HG03575 (cell line): ENCODE measurements at regions not wholly inside any gene's neighbourhood (a gene's known extent, or its start where the extent isn't known, plus 50 kb on each side); places are given as distances from the start of the nearest gene placed in this dataset.
"Not testable (repeated sequence)": the region's sequence is repeated elsewhere in the genome, so short reads cannot be mapped to it uniquely, and the experiment has no call there.

ENCODE experiments used
- ATAC-seq: cut with Tn5 transposase; IDR thresholded peaks from one replicate; pipeline ENCODE4 v1.9.1; 2021; ENCODE audit not compliant: unreplicated experiment, insufficient number of reproducible peaks, low FRiP score; ENCODE audit errors: extremely low read depth

- ATAC-seq: no peak
Observed at GRCh38 chrX:25442499-25442898, 426.7 kb upstream of the ARX start.

GRCh38 chrX:25433307-25433706, 417.5 kb upstream of the ARX start:
- ATAC-seq: no peak

- no peak for ATAC-seq
Observed at GRCh38 chrX:25432396-25432795, 416.6 kb upstream of the ARX start.

DNA sequence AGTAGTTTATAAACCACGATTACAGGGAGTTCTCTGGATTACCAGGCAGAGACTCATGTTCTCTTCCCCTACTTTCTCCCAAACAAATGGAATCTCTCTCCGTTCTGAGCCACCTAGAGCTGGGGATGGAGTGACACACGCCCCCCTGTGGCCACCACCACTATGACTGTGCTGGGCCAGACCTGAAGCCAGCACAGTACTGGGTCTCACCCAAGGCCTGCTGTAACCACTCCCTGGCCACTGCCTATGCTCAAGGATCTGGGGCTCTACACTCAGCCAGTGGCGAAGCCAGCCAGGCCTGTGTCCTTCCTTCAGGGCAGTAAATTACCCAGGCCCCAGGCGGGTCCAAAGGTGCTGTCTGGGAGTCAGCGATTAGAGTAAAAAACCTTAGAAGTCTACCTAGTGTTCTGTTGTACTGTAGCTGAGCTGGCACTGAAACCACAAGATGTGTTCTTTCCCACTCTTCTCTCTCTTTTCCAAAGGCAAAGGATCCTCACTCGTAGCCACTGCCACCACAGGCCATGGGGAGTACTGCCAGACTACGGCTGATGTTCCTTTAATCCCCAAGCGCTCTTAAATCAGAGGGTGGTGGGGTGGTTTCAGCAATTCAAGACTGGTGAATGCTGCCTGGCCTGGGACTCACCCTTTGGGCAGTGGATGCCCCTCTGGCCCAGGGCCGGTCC, 412.2 kb upstream of the ARX start:
- ATAC-seq: no peak

DNA sequence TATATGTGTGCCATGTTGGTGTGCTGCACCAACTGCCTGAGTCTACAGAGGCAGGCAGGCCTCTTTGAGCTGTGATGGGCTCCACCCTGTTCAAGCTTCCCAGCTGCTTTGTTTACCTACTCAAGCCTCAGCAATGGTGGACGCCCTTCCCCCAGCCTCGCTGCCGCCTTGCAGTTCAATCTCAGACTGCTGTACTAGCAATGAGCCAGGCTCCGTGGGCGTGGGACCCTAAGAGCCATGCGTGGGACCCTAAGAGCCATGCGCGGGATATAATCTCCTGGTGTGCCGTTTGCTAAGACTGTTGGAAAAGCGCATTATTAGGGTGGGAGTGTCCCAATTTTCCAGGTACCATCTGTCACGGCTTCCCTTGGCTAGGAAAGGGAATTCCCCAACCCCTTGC, 388.4 kb upstream of the ARX start:
- ATAC-seq: not testable (repeated sequence)

- no peak for ATAC-seq
Observed at GRCh38 chrX:25389266-25389665, 373.5 kb upstream of the ARX start.

GRCh38 chrX:25383196-25383595, 367.4 kb upstream of the ARX start:
- no peak for ATAC-seq

DNA sequence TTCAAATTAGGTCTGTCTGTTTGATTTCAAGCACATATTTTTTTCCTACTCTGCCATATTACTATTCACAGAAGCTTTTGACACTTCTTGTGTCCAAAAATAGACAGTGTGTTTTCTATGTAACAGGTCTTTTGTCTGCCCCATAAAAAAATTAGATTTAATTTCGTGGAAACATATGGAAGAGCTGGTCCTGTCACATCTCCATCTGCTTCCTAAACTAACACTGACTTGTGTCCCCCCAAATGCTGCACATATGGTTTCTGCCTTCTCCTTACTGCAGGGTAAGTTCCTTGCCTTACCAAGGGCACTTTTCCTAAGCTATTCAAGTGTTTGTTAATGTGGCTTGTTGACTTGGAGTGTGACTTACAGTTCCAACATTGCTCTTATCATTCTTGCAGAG, 340.7 kb upstream of the ARX start:
- no peak for ATAC-seq

DNA sequence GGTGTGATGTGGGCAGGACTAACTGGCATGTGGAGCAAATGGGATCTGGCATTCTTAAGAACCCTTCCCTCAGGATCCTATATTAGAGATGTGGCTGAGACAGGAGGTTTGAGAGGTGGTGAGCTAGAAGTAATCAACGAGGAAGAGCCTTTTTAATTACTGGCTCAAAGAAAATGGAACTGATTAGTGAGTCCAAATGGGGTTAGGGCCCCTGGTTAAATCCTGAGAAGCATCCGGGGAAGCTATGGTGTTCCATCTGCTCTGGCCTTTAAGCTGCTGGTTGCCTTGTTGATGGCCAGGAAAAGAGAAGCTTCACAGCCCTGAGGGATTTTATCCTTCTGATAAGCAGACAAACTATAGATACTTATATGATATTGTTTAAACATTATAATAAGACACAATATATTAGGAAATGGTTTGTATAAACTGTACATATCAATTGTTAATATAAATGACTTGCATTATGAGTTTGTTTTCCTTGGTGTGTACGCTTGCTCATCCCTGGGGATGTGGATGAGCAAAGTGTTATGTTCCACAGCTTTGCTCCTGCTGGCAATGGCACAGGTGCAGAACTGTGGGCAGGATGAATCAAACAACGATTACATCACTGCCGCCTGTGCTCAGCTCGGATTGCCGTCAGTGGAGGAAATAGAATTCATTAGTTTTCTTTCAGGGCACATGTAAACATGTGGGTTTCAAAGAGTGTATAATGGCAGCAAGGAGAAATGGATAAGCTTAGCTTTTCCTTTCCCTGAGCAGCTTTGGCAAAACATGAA, 328.6 kb upstream of the ARX start:
- ATAC-seq: no peak

DNA sequence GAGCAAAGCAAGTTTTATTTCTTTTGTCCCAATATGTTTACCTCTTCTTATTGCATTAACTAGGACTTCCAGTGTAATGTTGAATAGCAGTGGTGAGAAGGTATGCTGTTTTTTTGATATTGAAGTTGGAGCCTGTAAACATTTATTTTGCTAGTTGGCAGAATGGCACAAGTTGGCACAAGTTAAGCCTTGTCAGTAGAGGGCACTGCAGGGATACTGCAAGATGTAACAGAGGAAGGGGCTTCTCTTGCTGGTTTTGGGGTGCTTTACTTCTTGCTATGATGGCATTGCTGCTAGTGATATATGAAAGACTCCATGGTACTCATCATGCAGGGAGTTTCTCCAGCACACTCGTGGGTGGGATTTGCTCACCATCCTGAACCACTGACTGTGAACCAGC, 327.3 kb upstream of the ARX start:
- no peak for ATAC-seq

GRCh38 chrX:25337841-25338240, 322.1 kb upstream of the ARX start:
- ATAC-seq: no peak

- no peak for ATAC-seq
Observed at GRCh38 chrX:25300994-25301393, 285.2 kb upstream of the ARX start.

DNA sequence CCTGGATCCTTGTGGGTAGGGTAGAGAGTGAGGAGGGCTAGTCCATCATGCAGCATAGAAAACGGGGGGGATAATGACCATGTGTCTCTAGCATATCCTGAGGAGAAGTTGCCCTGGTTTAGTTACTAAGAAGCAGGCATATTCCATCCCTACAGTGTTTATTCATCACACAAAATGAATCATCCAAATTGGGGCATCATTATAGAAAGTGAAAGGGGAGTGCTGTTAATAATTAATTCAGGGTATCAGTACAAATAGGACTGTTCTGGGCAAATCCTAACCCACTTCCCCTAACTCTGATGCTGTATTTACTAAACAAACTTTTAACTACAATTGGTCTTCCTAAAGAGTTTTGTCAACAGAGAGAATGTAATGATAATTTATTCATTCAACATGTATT, 281.1 kb upstream of the ARX start:
- no peak for ATAC-seq

DNA sequence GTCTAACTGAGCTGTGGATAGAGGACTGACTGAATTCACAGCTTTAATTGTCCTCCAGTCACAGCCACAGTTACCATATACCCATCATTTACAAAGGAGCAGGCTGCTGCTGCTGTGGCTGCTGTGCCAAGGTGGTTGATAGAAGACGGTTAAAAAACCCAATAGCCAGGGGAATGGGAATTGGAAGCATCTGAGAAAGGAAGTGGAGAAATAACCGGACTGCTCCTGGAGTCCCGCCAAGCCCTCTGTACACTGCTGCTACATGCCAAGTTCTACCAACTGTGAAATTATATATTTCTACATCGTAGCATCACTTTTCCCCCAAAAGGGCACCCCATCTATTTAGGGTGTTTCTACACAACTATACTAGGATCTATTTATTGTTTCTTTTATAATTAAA, 279.7 kb upstream of the ARX start:
- no peak for ATAC-seq

GRCh38 chrX:25290132-25290531, 274.4 kb upstream of the ARX start:
- ATAC-seq: no peak

GRCh38 chrX:25288676-25289075, 272.9 kb upstream of the ARX start:
- ATAC-seq: no peak

DNA sequence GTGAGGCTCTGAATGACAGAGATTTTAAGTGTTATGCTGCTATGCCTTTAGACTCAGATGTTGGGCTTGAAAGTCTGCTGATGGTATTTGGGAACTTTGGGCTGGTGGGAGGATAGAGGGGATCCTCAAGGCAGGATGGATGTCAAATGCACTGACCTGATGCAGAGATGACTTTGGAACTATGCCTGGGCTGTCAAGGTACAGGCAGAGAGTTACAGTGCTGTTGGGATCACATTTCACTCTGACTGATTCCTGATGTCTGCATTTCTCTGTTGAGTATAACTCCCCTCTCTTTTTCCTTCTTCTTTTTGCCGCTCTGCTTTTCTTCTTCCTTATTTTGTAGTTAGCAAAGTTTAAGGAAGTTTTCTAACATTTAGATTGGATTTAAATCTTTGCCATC, 271.8 kb upstream of the ARX start:
- no peak for ATAC-seq

DNA sequence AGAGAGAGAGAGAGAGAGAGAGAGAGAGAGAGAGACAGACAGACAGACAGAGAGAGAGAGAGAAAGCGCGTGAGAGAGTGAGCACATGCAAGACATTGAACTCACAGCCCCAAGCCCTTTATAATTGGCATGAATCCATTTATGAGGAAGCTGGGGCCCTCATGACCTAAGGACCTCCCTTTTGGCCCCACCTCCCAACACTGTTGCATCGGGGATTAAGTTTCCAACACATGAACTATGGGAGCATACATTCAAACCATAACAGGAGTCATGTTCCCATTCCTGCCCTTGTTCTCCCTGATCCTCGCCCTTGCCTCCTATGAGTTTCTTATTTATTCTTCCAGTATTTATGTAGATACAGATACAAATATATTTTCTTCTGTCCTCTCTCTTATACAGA, 269.8 kb upstream of the ARX start:
- no peak for ATAC-seq

DNA sequence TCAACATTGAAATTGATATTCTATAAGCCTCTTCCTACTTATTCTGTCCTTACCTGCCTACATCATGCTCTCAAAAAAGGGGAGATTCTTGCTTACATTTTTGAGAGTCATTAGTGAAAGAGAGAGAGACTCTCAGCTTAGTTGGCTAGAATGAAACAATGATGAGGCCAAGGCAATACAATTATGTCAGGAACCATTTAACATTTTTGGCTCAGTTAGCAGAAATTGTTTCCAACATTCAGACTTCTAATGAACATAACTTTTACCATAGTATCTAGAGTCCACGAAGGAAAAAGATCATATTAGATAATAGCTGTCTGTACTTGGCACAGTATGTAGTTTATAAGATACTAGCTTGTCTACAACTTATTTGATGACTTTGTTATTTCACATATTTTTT, 263.7 kb upstream of the ARX start:
- ATAC-seq: no peak

- no peak for ATAC-seq
Observed at GRCh38 chrX:25278341-25278740, 262.6 kb upstream of the ARX start.

- ATAC-seq: no peak
Observed at GRCh38 chrX:25277574-25277973, 261.8 kb upstream of the ARX start.
